Transverse colon (tissue), 4 donors: ENCODE measurements at regions not wholly inside any gene's neighbourhood (a gene's known extent, or its start where the extent isn't known, plus 50 kb on each side); places are given as distances from the start of the nearest gene placed in this dataset.

Source experiments
- CTCF ChIP-seq, 5 experiments: fragments of 200-600 bp in 3 of 5; fragments of 450-650 bp in 2 of 5; sonication (generic) in 3 of 5; IDR thresholded peaks; 1 replicate in 2 of 5; 2 replicates in 3 of 5; pipeline ENCODE4 v1.5.1; 2016 to 2017; ENCODE audit warnings: antibody characterized with exemption in 5 of 5, inconsistent platforms in 3 of 5, mild to moderate bottlenecking in 2 of 5, moderate library complexity in 1 of 5
- EP300 ChIP-seq: sonication (generic); formaldehyde crosslinking; IDR thresholded peaks from one replicate; pipeline ENCODE4 v1.6.1; 2017; ENCODE audit warnings: antibody characterized with exemption, low read depth
- POLR2A ChIP-seq: fragments of 450-650 bp; IDR thresholded peaks from one replicate; pipeline ENCODE4 v1.6.1; 2016; ENCODE audit warnings: antibody characterized with exemption, mild to moderate bottlenecking, moderate library complexity
- POLR2AphosphoS5 ChIP-seq, 3 donors: sonication (generic); formaldehyde crosslinking; IDR thresholded peaks; one replicate each; pipeline ENCODE4 v1.6.1; 2016; ENCODE audit warnings: antibody characterized with exemption in 3 of 3

GRCh38 chr1:221066351-221067001 lies 187.2 kb downstream of the HLX start:
- no peak for TF ChIP-seq CTCF (IDR thresholded peaks at IDR 0.05)
- no peak for TF ChIP-seq POLR2A
- TF ChIP-seq EP300, result no peak
- TF ChIP-seq POLR2AphosphoS5 (IDR thresholded peaks at IDR 0.05), result no peak
